Uterus (tissue), 2 donors: ENCODE measurements at regions not wholly inside any gene's neighbourhood (a gene's known extent, or its start where the extent isn't known, plus 50 kb on each side); places are given as distances from the start of the nearest gene placed in this dataset.

ENCODE experiments used
- POLR2A ChIP-seq, 2 donors: fragments of 450-650 bp; IDR thresholded peaks; one replicate each; pipeline ENCODE4 v1.6.1; 2016; ENCODE audit warnings: antibody characterized with exemption in 2 of 2, mild to moderate bottlenecking in 1 of 2, moderate library complexity in 1 of 2
- TF ChIP-seq, protein P1 (sequence below), 4 experiments: fragments of 200-600 bp in 2 of 4; fragments of 450-650 bp in 2 of 4; sonication (generic) in 2 of 4; IDR thresholded peaks; one replicate each; pipeline ENCODE4 v1.5.1; 2016 to 2019; ENCODE audit warnings: antibody characterized with exemption in 4 of 4, mild to moderate bottlenecking in 2 of 4, moderate library complexity in 1 of 4

DNA sequence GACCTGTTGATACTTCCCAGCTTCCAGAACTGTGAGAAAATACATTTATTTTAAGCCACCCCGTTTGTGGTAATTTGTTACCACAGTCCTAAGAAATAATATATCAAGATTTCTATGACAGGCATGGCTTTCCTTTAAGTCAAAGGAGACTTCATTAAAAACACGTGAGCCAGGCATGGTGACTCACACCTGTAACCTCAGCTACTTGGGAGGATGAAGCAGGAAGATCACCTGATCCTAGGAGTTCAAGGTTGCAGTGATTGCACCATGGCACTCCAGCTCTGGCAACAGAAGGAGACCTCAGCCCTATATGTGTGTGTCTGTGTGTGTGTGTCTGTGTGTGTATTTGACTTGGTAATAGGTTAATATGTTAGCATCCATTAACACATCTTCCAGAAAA, 69.8 kb upstream of the SCN7A start:
- TF ChIP-seq, protein P1, sequence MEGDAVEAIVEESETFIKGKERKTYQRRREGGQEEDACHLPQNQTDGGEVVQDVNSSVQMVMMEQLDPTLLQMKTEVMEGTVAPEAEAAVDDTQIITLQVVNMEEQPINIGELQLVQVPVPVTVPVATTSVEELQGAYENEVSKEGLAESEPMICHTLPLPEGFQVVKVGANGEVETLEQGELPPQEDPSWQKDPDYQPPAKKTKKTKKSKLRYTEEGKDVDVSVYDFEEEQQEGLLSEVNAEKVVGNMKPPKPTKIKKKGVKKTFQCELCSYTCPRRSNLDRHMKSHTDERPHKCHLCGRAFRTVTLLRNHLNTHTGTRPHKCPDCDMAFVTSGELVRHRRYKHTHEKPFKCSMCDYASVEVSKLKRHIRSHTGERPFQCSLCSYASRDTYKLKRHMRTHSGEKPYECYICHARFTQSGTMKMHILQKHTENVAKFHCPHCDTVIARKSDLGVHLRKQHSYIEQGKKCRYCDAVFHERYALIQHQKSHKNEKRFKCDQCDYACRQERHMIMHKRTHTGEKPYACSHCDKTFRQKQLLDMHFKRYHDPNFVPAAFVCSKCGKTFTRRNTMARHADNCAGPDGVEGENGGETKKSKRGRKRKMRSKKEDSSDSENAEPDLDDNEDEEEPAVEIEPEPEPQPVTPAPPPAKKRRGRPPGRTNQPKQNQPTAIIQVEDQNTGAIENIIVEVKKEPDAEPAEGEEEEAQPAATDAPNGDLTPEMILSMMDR (IDR thresholded peaks at IDR 0.05), result no peak
- no peak for TF ChIP-seq POLR2A (IDR thresholded peaks at IDR 0.05)
